NT2/D1 (cell line): ENCODE measurements at regions not wholly inside any gene's neighbourhood (a gene's known extent, or its start where the extent isn't known, plus 50 kb on each side); places are given as distances from the start of the nearest gene placed in this dataset.

ENCODE experiments used
- DNase-seq: peaks from one replicate; pipeline ENCODE4 v3.0.0-alpha.2; 2011; ENCODE audit warnings: low read depth, low spot score
- H3K27me3 ChIP-seq: 2 replicates; pipeline ENCODE4 v1.6.0; 2011; ENCODE audit warnings: mild to moderate bottlenecking; ENCODE audit not compliant: insufficient read length, insufficient read depth
- H3K36me3 ChIP-seq: 2 replicates; pipeline ENCODE4 v1.6.1; 2011; ENCODE audit warnings: mild to moderate bottlenecking, low read length, mixed read lengths; ENCODE audit not compliant: insufficient read depth, insufficient read length
- H3K4me1 ChIP-seq: 2 replicates; pipeline ENCODE4 v1.5.1; 2011; ENCODE audit not compliant: insufficient read depth, insufficient read length
- H3K4me3 ChIP-seq: 2 replicates; pipeline ENCODE4 v1.5.1; 2011; ENCODE audit warnings: low read depth; ENCODE audit not compliant: insufficient read length
- H3K9ac ChIP-seq: 2 replicates; pipeline ENCODE4 v1.6.0; 2011; ENCODE audit warnings: low read depth; ENCODE audit not compliant: insufficient read length
- H3K9me3 ChIP-seq: 2 replicates; pipeline ENCODE4 v1.5.1; 2011; ENCODE audit warnings: mild to moderate bottlenecking, low read length; ENCODE audit not compliant: insufficient read depth
- SUZ12 ChIP-seq: IDR thresholded peaks from 2 replicates; pipeline ENCODE4 v1.6.1; 2011; ENCODE audit not compliant: insufficient read length, insufficient read depth; ENCODE audit errors: extremely low read depth
- YY1 ChIP-seq: IDR thresholded peaks from 2 replicates; pipeline ENCODE4 v1.6.1; 2011; ENCODE audit not compliant: insufficient read length, insufficient read depth
- ZNF274 ChIP-seq: IDR thresholded peaks from 2 replicates; pipeline ENCODE4 v1.6.1; 2011; ENCODE audit warnings: mild to moderate bottlenecking, low read depth, low read length

GRCh38 chr7:22587322-22587721 is 87.3 kb upstream of the STEAP1B start:
- H3K9me3 ChIP-seq = no peaks in the 10 kb centered on the region
- H3K36me3 ChIP-seq = no peaks in the 10 kb centered on the region
- H3K9ac ChIP-seq = no peak overlapping the region
- no peak for DNase-seq
- H3K4me1 ChIP-seq = peaks cover 9% of the 10 kb centered on the region
- no peaks in the 10 kb centered on the region for H3K27me3 ChIP-seq
- no peak for TF ChIP-seq SUZ12
- TF ChIP-seq ZNF274 = no peak
- TF ChIP-seq YY1 = no peak
- no peak overlapping the region for H3K4me3 ChIP-seq

GRCh38 chr7:22586786-22587140 is 86.8 kb upstream of the STEAP1B start:
- no peak for TF ChIP-seq YY1
- no peak for TF ChIP-seq ZNF274
- no peak for TF ChIP-seq SUZ12
- Histone ChIP-seq H3K36me3 (no peaks in the 10 kb centered on the region), H3K4me3 (no peak overlapping the region), H3K9ac (no peak overlapping the region), H3K4me1 (peaks cover 9% of the 10 kb centered on the region), H3K9me3 (no peaks in the 10 kb centered on the region), H3K27me3 (no peaks in the 10 kb centered on the region)
- DNase-seq = peak; percentile 87

- no peak overlapping the region for H3K4me3 ChIP-seq
- no peak overlapping the region for H3K9ac ChIP-seq
- H3K9me3 ChIP-seq = no peaks in the 10 kb centered on the region
- TF ChIP-seq SUZ12 (no peak), ZNF274 (no peak), YY1 (no peak)
- DNase-seq = no peak
- H3K4me1 ChIP-seq = peaks cover 9% of the 10 kb centered on the region
- H3K36me3 ChIP-seq = no peaks in the 10 kb centered on the region
- H3K27me3 ChIP-seq = no peaks in the 10 kb centered on the region
Measured at GRCh38 chr7:22586101-22586785, 86.3 kb upstream of the STEAP1B start.

GRCh38 chr7:22584179-22584578 is 84.2 kb upstream of the STEAP1B start:
- H3K36me3 ChIP-seq = no peaks in the 10 kb centered on the region
- H3K4me1 ChIP-seq = peaks cover 9% of the 10 kb centered on the region
- DNase-seq = no peak
- no peak for TF ChIP-seq ZNF274
- TF ChIP-seq YY1 = no peak
- TF ChIP-seq SUZ12 = no peak
- H3K4me3 ChIP-seq = no peak overlapping the region
- H3K9ac ChIP-seq = no peak overlapping the region
- no peaks in the 10 kb centered on the region for H3K27me3 ChIP-seq
- peaks cover 9% of the 10 kb centered on the region; the same call in 1 of the 2 replicates for H3K9me3 ChIP-seq

GRCh38 chr7:22582863-22583622 is 83.1 kb upstream of the STEAP1B start:
- H3K4me1 ChIP-seq = peaks cover 9% of the 10 kb centered on the region
- no peaks in the 10 kb centered on the region for H3K36me3 ChIP-seq
- H3K9me3 ChIP-seq = peaks cover 20% of the 10 kb centered on the region
- no peak overlapping the region for H3K9ac ChIP-seq
- H3K4me3 ChIP-seq = no peak overlapping the region
- TF ChIP-seq SUZ12 = no peak
- TF ChIP-seq ZNF274 = no peak
- TF ChIP-seq YY1 = no peak
- DNase-seq = peak; percentile 80
- H3K27me3 ChIP-seq = no peaks in the 10 kb centered on the region

DNA sequence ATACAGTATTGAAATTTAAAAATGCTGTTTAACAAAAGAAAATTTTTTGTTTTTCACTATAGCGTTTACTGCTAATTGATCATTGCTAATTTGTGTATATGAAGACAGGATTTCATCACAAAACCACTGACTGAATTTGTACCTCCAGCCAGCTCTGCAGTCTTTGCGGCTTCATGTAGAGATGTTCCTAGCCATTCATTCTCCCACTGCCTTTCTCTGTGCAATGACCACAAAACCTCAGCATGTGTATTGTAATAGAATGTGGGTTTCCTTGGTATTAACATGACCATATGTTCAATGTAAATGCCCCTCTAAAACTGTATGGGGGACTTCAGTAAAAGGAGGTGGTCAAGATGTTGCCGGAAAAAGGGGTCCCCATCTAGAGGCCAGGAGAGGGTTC is 81.1 kb upstream of the STEAP1B start:
- Histone ChIP-seq H3K9ac (no peak overlapping the region), H3K4me3 (no peak overlapping the region), H3K9me3 (peaks cover 23% of the 10 kb centered on the region), H3K4me1 (peaks cover 5% of the 10 kb centered on the region), H3K27me3 (no peaks in the 10 kb centered on the region), H3K36me3 (peaks cover 5% of the 10 kb centered on the region)
- TF ChIP-seq ZNF274 (no peak), SUZ12 (no peak), YY1 (no peak)
- DNase-seq = no peak

DNA sequence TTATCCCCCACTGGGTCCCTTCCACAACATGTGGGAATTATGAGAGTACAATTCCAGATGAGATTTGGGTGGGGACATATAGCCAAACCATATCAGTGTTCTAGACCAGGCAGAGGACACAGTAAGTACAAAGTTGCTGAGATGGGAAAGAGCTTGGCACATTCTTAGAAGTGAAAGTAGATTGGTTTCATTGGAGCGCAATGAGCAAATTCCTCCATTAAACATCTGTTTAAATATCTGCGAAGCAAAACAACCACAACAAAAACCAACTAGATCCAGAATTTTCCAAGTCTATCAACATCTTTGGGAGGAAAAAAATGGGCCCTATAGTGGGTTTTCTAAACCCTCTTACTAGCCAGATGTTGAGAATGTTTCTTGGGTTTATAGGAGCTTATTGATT is 80.0 kb upstream of the STEAP1B start:
- no peaks in the 10 kb centered on the region for H3K27me3 ChIP-seq
- no peak overlapping the region for H3K9ac ChIP-seq
- no peak overlapping the region for H3K4me3 ChIP-seq
- DNase-seq = no peak
- H3K36me3 ChIP-seq = peaks cover 5% of the 10 kb centered on the region
- no peak for TF ChIP-seq SUZ12
- no peak for TF ChIP-seq YY1
- no peak for TF ChIP-seq ZNF274
- peaks cover 23% of the 10 kb centered on the region for H3K9me3 ChIP-seq
- H3K4me1 ChIP-seq = peaks cover 5% of the 10 kb centered on the region
